T1000 (cell line): ENCODE measurements at regions not wholly inside any gene's neighbourhood (a gene's known extent, or its start where the extent isn't known, plus 50 kb on each side); places are given as distances from the start of the nearest gene placed in this dataset.
A peak's percentile ranks its signal among the peaks of the same experiment; 100 is the strongest.

ENCODE experiments used
- DNase-seq: peaks from one replicate; lab custom pipeline; 2025; ENCODE audit warnings: mixed read lengths; lab: John Stamatoyannopoulos, UW

GRCh38 chr5:86879086-86879485, 261.3 kb downstream of the COX7C start:
- DNase-seq: no peak

DNA sequence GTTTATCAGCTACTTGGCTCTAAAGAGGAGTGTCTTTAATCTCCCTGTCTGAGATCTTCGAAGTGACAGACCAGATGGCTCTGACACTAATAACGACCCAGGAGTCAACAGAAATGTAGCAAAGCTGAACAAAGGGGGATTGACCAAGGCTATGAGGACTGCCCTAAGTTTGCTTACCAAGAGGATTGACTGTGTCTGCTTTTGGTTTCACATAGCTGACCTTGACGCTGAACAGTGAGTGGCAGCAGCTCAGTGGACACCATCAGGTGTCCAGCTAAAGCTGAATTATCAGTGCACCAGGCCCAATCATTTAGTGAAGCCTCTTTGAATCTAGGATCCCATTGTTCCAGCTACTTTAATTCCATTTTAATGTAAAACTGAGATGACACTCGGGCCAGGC, 262.6 kb downstream of the COX7C start:
- no peak for DNase-seq

GRCh38 chr5:86880785-86881492, 263.2 kb downstream of the COX7C start:
- DNase-seq: peak; percentile 37

DNA sequence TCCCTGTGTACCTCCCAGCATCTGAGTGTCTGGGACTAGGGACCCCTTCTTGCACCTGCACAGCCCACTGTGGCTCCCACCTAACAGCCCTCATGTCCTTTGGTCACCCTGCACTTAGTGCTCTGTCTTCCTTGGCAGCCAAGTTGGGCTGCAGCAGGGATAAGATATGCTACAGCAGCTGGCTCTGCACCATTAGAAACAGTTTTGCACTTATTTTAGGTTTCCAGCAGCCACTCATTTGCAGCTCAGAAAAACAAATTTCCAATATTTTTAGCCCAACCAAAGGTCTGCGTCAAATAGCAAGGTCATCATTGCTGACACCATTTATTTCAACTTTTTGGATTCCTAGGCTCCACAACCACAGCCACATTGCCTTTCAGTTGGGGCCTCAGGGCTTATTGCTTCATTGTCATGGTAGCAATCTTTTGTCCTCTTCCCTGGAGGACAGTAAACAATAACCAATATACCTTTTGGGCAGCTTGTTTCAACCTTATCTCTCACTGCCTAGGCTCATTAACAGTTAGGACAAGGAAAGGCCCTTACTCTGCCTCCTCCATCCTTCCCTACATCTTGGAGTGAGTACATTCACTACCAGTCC, 263.9 kb downstream of the COX7C start:
- DNase-seq: no peak

DNA sequence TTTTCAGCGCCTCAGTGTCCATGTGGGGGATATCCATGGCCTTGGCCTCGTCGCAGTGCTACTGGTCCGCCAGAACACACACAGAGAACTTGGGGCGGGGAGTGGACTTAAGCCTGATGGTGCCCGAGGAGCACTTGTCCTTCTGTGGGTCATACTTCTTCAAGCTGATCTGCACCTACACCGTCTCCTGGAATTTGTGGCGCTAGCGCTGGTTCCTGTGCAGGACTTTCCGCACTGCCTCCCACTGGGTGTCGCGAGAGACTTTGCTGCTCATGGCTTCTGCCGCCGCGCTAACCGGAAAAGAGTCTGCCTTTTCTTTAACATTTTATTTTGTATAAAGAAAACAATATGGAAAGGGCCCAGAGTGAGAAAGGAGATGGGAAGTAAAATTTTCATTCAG, 266.9 kb downstream of the COX7C start:
- no peak for DNase-seq

DNA sequence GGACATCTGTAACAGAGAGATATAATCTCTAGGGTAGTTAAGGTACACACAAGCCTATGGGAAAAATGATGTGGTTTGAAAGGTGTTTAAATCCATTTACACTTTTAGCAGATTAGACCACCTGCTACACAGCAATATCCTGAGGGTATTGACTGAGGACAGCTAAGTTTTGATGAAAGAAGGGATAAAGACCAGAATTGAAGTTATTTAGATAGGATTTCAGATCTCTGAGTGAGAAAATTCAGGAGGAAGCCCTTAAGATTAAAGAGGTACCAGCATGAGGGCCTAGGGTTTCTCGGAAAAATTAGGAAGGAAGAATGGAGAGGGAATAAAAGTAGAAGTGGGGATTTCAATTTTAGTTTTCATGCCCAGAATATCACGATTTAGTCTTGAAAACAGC, 267.3 kb downstream of the COX7C start:
- DNase-seq: no peak

DNA sequence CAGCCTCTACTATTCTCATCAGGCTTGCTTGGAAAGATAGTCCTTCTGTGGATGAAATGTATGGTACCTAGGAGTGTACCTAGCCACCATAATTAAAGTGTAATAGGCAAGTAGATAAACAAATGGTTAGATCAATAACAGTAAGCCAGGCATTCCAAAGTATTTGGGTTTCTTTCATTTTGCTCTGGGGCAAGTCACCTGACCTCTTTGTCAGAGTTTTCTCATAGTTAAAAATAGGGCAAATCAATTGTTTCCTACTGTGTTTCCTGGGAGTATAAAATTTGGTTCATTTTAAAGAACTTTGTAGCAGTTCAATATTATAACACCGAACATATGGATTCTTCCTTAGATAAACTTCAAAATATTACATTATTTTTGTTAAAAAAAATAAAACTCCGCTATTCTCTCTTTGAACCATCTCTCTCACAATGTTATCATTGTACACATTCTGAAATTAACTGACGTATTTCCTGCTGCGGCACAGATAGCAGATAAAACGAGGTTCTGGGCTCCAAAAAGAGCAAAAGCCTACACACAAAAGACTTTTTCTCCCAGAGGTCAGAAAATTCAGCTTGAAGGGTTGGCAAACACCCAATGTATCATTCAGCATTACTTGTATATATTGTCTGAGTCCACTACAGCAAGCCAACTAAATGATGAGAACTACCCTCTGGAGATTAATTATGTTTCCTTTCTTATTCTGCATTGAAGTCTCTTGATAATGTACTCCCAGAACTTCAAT, 267.9 kb downstream of the COX7C start:
- no peak for DNase-seq

DNA sequence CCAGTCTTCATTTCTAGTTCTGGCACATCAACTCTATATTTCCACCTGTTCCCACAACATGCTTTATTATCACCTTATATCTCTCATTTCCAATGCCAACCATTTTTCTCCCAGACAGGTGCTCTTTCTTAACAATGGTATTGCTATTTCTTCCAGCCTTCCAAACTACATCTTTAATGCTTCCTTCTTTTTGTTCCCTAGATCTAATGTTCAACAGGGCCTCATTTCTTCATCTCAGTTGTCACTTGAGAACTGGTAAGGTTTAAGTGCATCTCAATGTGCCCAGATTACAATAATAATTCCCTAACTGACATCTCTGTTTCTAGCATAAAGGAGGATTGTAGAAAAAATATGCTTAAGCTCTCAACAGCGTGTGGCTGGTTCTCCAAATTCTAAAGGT, 272.6 kb downstream of the COX7C start:
- DNase-seq: no peak

DNA sequence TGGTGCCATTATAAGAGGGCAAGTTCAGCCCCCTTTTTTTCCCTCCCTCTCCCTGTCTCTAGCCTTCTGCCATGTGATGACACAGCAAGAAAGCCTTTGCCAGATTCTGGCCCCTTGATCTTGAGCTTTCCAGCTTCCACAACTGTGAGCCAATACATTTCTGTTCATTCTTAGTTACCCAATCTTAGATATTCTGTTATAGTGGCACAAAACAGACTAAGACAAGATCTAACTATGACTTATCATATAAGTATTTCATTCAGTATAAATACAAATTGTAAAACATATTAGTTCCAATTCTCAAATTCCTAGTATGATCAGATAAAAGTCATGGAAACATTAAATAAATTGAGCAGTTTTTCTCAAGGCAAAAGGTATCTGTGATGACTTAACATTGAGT, 276.3 kb downstream of the COX7C start:
- no peak for DNase-seq

- DNase-seq: no peak
These were observed 279.2 kb downstream of the COX7C start for GRCh38 chr5:86896916-86897315.

GRCh38 chr5:86909418-86910295, 291.9 kb downstream of the COX7C start:
- DNase-seq: peak; percentile 23

DNA sequence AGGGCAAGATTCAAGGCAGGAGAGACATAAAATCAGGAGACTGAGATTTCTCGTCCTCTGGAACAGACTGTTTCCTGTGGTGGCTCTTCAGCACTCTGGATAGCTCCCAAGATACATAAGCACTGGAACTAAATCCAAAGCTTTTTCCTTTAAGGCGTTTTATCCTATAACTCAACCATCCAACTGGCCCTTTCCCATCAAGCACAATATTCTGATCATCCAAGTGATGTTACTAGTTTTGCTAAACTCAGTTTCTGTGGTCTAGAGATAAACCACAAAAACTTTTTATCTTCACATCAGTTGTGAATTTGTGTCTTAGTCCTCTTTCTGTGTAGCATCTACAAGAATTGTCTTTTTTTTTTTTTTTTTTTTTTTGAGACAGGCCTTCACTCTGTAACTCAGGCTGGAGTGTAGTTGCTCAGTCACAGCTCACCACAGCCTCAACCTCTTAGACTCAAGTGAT, 299.4 kb downstream of the COX7C start:
- DNase-seq: peak; percentile 9

GRCh38 chr5:86918246-86918645, 300.5 kb downstream of the COX7C start:
- DNase-seq: no peak

- DNase-seq: no peak
These were observed 308.3 kb downstream of the COX7C start for GRCh38 chr5:86926033-86926432.

- DNase-seq: no peak
These were observed 311.5 kb downstream of the COX7C start for GRCh38 chr5:86929123-86929766.

GRCh38 chr5:86951761-86952160, 315.9 kb upstream of the RASA1 start:
- no peak for DNase-seq

DNA sequence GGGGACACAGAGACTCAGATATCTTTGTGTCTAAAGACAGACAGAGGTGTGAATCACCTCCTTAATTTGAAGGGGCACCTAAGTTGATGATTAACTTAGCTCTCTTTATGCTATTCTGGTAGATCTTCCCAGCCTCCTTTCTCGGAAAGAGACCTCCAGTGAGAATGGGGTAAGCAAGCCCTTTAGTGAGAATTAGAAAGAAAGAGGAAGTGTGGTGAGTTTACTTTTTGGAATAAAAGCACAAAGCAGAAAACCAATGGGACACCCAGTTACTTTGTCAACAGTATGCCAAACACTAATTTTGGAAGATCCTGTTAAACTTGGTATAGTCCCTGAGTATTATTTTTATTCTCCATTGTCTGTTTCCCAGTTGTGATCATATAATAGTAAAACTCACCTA, 302.8 kb upstream of the RASA1 start:
- no peak for DNase-seq

DNA sequence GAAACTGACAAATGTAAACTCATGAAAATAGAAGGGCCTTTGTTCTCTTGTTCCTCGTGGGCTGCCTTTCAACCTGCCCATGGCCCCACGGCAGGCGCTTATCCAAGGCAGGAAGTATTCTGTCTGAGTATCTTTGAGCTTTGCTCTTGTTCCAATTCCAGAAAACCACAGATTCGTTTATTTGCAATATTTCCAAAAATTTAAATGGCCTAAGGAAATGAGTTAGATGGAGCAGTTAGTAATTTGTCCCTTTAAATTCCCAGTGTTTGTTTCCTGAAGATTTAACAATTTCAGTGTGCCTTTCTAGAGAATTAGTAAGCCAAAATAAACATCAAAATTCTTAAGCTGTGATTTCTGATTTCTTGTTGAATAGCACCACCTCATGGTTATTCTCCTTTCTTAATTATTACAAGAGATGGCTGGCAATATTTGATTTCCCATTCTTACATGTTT, 299.4 kb upstream of the RASA1 start:
- no peak for DNase-seq

DNA sequence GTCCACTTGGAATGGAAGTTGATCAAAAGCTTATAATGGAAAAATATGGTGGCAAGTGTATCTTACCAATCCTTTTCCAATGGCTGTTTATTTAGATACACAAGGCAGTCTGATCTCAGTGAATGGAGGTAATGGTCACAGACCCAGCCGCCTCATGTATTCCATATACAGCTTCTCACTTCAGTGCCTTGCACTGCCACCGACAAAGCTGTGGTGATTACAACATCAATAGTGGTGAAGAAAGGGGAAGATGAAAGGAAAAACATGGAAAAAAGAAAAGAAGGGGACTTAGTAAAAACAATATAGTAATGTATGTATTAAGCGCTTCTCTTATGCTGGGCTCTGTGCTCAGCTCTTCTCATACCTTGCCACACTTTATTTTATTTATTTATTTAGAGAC, 297.3 kb upstream of the RASA1 start:
- DNase-seq: no peak

GRCh38 chr5:86971034-86971571, 296.6 kb upstream of the RASA1 start:
- DNase-seq: no peak

DNA sequence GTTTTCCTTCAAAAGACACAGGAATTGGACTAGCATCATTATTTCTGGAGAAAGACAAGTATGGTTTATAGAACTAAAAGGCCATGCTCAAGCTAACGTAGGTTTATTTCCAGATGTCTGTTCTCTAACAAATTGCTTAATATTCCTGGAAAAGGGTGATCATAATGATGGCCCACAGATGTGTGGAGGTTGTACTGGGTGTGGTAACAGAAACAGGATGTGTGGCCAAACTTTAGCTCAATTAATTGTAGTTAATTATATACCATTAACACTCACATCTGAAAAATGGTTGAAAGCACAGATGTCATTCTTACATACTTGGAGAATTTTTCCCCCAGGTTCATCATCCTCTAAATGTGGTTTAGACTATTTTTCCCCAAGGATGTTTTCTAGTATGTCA, 292.7 kb upstream of the RASA1 start:
- DNase-seq: no peak
